Bronchial epithelial cell (primary cell): ENCODE measurements at regions not wholly inside any gene's neighbourhood (a gene's known extent, or its start where the extent isn't known, plus 50 kb on each side); places are given as distances from the start of the nearest gene placed in this dataset.

Experiments
- DNase-seq: peaks from one replicate; pipeline ENCODE4 v3.0.0-alpha.2; 2010; ENCODE audit warnings: low read depth
- FAIRE-seq: peaks from 2 replicates; lab custom pipeline; 2011; peaks lifted over from hg19 to GRCh38; lab: Jason Lieb, UNC
- H3K27me3 ChIP-seq: 2 replicates; pipeline ENCODE4 v1.5.1; 2011; ENCODE audit warnings: low read length; ENCODE audit not compliant: control insufficient read depth, insufficient read depth
- H3K36me3 ChIP-seq: 2 replicates; pipeline ENCODE4 v1.5.1; 2011; ENCODE audit warnings: low read length; ENCODE audit not compliant: control insufficient read depth, insufficient read depth
- H3K4me3 ChIP-seq: 2 replicates; pipeline ENCODE4 v1.5.1; 2011; ENCODE audit warnings: mild to moderate bottlenecking, low read depth, low read length, control low read depth
- CTCF ChIP-seq: IDR thresholded peaks from 2 replicates; pipeline ENCODE4 v1.5.1; 2011; ENCODE audit warnings: mild to moderate bottlenecking, moderate library complexity, low read length, control low read depth, inconsistent platforms; ENCODE audit not compliant: insufficient read depth, severe bottlenecking

- TF ChIP-seq CTCF: no peak
- Histone ChIP-seq H3K36me3 (no peaks in the 10 kb centered on the region), H3K27me3 (no peaks in the 10 kb centered on the region), H3K4me3 (no peak overlapping the region)
- DNase-seq (no peak), FAIRE-seq (no peak)
Observed at GRCh38 chr16:55929181-55929580, 54.0 kb upstream of the CES5A start.

GRCh38 chr16:55925242-55925641, 50.1 kb upstream of the CES5A start:
- FAIRE-seq (no peak), DNase-seq (no peak)
- Histone ChIP-seq H3K27me3 (no peaks in the 10 kb centered on the region), H3K36me3 (no peaks in the 10 kb centered on the region), H3K4me3 (no peak overlapping the region)
- TF ChIP-seq CTCF: no peak
